GM12873 (cell line): ENCODE measurements at regions not wholly inside any gene's neighbourhood (a gene's known extent, or its start where the extent isn't known, plus 50 kb on each side); places are given as distances from the start of the nearest gene placed in this dataset.

Experiments
- TF ChIP-seq, protein P1 (sequence below): IDR thresholded peaks from 2 replicates; pipeline ENCODE4 v1.5.1; 2012; ENCODE audit warnings: low read depth, mild to moderate bottlenecking, moderate library complexity, low read length, control low read depth; ENCODE audit not compliant: insufficient read depth; ENCODE audit errors: missing control alignments

- TF ChIP-seq, protein P1, sequence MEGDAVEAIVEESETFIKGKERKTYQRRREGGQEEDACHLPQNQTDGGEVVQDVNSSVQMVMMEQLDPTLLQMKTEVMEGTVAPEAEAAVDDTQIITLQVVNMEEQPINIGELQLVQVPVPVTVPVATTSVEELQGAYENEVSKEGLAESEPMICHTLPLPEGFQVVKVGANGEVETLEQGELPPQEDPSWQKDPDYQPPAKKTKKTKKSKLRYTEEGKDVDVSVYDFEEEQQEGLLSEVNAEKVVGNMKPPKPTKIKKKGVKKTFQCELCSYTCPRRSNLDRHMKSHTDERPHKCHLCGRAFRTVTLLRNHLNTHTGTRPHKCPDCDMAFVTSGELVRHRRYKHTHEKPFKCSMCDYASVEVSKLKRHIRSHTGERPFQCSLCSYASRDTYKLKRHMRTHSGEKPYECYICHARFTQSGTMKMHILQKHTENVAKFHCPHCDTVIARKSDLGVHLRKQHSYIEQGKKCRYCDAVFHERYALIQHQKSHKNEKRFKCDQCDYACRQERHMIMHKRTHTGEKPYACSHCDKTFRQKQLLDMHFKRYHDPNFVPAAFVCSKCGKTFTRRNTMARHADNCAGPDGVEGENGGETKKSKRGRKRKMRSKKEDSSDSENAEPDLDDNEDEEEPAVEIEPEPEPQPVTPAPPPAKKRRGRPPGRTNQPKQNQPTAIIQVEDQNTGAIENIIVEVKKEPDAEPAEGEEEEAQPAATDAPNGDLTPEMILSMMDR, result no peak
These were observed 365.3 kb upstream of the RNF32 start for GRCh38 chr7:156275292-156275691.

DNA sequence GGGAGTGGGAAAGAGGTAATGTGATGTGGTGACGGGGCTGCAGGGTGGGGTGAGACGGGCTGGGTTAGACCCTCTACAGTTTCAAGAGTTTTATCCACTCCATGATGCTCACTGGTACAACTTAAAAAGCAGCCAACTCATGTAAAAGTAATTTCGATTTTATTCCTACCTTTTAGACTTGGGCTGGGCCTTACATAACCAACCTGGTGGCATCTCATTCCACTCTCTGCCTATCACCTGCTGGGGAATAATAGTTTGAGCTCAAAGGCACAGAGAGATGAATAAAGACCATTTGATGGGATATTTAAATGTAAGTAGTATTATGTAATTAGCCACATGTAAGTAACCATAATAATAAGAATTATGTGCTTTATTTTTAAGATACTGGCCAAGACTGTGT lies 366.0 kb upstream of the RNF32 start:
- TF ChIP-seq, protein P1, result no peak

DNA sequence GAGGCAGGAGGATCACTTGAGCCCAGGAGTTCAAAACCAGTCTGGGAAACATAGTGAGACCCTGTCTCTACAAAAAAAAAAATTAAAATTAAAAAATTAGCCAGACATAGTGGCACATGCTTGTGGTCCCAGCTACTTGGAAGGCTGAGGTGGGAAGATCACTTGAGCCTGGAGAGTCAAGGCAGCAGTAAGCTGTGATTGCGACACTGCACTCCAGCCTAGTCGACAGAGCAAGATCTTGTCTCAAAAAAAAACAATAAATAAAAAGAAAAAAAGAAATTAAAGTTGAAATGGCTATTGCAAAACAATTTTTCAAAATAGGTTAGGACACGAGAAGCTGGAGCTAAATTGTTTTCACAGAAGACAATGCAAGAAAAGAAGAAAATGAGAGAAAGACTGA lies 379.0 kb upstream of the RNF32 start:
- TF ChIP-seq, protein P1, result no peak

- TF ChIP-seq, protein P1, result no peak
These were observed 382.7 kb upstream of the RNF32 start for GRCh38 chr7:156257904-156258303.

DNA sequence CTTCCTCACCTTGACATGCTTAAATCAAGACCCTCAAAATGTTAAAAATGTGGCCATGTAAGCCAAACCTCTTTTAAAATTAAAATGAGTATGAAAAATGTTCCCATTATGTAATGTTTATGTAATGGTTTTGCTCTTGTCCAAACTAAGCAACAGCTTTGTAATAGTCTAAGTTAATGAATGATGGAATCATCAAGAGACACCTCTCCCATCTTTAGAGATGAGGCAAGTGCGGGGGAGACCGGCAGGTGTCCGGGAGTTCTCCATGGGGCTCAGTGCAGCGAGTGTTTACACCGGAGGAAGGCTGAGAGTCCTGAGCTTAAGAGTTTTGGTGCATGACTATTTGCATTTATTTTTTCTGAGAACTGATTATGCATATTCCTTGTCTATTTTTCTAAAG lies 384.9 kb upstream of the RNF32 start:
- TF ChIP-seq, protein P1, result no peak

DNA sequence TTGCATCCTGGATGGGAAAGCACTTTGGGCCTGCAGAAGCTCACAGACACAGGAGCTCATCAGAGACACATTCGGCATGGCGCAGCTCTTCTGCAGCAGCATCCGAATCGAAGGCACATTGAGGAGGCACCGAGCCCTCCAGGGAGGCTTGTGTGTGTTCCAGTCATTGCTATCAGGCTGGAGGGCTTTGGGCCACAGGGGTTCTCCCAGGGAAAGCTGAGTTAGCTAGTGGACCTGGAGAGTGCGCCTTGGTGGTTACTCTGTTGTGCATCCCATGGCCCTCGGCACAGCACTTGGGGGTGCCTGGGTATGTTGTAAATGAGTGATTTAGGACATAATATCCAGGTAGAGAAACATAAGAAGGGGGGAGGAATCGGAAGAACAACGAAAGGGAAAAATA lies 388.7 kb upstream of the RNF32 start:
- TF ChIP-seq, protein P1, result no peak

DNA sequence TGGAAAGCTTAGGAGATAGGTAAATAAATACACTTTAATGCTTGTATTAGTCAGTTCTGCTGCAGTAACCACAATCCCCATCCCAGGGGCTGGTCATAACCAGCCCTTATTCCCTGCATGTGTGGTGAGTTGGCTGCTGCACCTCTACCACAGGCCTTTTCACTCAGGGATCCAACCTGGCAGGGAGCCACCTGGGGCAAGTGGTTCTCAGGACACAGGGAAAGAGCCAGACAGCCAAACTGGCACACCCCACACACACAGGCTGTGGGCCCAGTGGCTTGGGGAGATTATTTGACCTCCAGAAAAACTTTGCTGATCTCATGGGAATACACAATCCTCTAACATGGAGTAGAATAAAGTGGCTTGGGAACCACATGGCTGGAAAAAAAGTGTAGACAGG lies 400.0 kb upstream of the RNF32 start:
- TF ChIP-seq, protein P1, result no peak

- TF ChIP-seq, protein P1, result no peak
These were observed 402.0 kb upstream of the RNF32 start for GRCh38 chr7:156238366-156239133.
